ENCODE measurements at regions not wholly inside any gene's neighbourhood (a gene's known extent, or its start where the extent isn't known, plus 50 kb on each side); places are given as distances from the start of the nearest gene placed in this dataset.

DNA sequence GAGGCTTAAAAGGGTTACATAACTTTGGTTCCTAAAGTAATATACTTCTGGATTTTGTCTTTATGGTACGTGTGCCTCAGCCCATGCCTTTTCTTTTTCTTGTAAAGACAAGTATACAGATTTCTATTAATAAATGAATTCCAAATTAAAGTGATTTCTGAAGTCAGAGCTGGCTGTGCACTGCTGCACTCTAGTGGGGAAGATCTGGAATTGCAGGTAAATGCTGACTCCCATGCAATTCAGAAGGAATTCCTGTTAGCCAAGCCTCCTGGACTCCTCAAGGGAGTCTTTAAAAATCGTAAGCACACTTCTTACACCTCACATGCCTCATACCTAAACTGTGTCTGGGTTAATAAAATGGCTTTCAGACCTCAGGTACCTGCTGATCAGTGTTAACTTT, 118.4 kb upstream of the SLC7A1 start:
- TF ChIP-seq, protein P1, sequence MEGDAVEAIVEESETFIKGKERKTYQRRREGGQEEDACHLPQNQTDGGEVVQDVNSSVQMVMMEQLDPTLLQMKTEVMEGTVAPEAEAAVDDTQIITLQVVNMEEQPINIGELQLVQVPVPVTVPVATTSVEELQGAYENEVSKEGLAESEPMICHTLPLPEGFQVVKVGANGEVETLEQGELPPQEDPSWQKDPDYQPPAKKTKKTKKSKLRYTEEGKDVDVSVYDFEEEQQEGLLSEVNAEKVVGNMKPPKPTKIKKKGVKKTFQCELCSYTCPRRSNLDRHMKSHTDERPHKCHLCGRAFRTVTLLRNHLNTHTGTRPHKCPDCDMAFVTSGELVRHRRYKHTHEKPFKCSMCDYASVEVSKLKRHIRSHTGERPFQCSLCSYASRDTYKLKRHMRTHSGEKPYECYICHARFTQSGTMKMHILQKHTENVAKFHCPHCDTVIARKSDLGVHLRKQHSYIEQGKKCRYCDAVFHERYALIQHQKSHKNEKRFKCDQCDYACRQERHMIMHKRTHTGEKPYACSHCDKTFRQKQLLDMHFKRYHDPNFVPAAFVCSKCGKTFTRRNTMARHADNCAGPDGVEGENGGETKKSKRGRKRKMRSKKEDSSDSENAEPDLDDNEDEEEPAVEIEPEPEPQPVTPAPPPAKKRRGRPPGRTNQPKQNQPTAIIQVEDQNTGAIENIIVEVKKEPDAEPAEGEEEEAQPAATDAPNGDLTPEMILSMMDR (IDR thresholded peaks at IDR 0.05; ENCODE audit: insufficient read depth, low read length, poor library complexity, severe bottlenecking) = peak; percentile 75
- Histone ChIP-seq H3K36me3 (ENCODE audit: control insufficient read depth, insufficient read depth, low read length) (no peaks in the 10 kb centered on the region), H3K27me3 (replicated peaks; ENCODE audit: control insufficient read depth, insufficient read depth, low read length) (no peaks in the 10 kb centered on the region; the same call in none of the 2 replicates), H3K4me3 (replicated peaks; ENCODE audit: low read depth, low read length) (no peak overlapping the region)
- no peak for DNase-seq (ENCODE audit: extremely low read depth, insufficient read length)

DNA sequence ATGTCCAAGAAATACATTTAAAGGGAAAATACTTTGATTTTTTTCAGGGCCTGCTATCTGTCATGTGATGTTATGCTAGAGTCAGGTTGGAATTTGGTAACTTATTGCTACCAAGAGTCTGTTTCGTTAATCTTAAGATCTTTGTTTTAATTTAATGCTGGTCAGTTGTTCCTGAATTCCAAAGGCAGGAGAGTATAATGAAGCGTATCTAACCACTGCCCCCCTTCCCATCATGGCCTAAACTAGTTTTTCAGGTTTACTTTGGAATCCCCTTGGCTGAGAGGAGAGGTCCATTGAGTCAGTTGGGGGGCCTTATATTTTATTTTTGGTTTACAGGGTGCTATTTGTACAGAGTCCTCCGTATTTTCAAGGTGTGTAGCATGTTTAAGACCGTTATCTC, 116.3 kb upstream of the SLC7A1 start:
- Histone ChIP-seq H3K27me3 (replicated peaks; ENCODE audit: control insufficient read depth, insufficient read depth, low read length) (no peaks in the 10 kb centered on the region; the same call in none of the 2 replicates), H3K4me3 (replicated peaks; ENCODE audit: low read depth, low read length) (no peak overlapping the region), H3K36me3 (ENCODE audit: control insufficient read depth, insufficient read depth, low read length) (no peaks in the 10 kb centered on the region)
- TF ChIP-seq, protein P1 (IDR thresholded peaks at IDR 0.05; ENCODE audit: insufficient read depth, low read length, poor library complexity, severe bottlenecking) = no peak
- no peak for DNase-seq (ENCODE audit: extremely low read depth, insufficient read length)

DNA sequence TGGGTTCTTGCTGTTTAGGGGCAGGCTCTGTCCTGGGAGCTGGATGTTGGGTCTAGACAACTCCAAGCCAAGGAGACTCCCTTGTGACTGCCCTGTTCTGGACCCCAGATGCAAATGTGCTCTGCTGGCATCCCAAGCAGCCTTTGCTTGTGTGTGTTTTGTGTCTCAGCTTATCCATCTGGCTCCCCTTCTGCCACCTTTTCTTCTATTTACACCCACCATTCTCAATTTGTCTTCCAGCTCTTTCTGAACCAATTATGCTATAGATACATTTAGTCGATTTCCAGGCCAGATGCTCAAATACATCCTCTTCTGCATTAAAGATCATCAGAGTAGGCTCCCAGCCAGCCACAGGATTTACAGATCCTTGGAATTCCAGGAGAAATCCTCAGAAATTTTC, 115.0 kb upstream of the SLC7A1 start:
- Histone ChIP-seq H3K4me3 (replicated peaks; ENCODE audit: low read depth, low read length) (no peak overlapping the region), H3K36me3 (ENCODE audit: control insufficient read depth, insufficient read depth, low read length) (no peaks in the 10 kb centered on the region), H3K27me3 (replicated peaks; ENCODE audit: control insufficient read depth, insufficient read depth, low read length) (no peaks in the 10 kb centered on the region; the same call in none of the 2 replicates)
- DNase-seq (ENCODE audit: extremely low read depth, insufficient read length) = no peak
- TF ChIP-seq, protein P1 (IDR thresholded peaks at IDR 0.05; ENCODE audit: insufficient read depth, low read length, poor library complexity, severe bottlenecking) = no peak

DNA sequence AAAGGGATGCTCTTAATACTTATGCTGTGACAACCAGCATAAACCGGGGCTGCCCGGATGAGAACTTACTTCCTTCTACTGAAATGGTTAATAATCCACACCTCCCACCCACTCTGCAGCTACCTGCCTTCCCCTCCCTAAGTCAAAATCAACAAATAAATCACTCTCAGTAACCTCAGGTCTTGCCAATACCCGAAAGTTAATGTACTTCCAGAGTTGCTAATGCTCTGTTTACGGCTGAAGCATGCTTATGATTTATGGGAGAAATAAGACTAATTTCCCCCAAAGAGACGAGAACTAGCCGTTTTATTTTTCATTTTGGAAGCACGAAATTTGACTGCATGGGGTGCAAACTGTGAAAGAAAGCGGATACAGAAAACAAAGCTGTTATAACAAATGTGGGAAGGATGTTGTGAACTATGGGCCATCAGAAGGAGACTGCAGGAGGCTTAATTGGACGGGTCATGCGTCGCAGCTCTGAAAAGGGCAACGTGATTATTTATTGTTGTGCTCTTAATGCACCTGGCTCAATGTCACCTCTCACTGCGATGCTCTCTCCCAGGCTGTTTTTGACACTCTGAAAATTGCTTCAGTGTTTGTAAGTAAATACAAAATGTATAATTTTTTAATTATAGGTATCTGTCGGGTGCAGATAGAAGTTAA, 114.0 kb upstream of the SLC7A1 start:
- Histone ChIP-seq H3K36me3 (ENCODE audit: control insufficient read depth, insufficient read depth, low read length) (no peaks in the 10 kb centered on the region), H3K27me3 (replicated peaks; ENCODE audit: control insufficient read depth, insufficient read depth, low read length) (no peaks in the 10 kb centered on the region; the same call in none of the 2 replicates), H3K4me3 (replicated peaks; ENCODE audit: low read depth, low read length) (no peak overlapping the region)
- no peak for DNase-seq (ENCODE audit: extremely low read depth, insufficient read length)
- TF ChIP-seq, protein P1 (IDR thresholded peaks at IDR 0.05; ENCODE audit: insufficient read depth, low read length, poor library complexity, severe bottlenecking) = no peak

DNA sequence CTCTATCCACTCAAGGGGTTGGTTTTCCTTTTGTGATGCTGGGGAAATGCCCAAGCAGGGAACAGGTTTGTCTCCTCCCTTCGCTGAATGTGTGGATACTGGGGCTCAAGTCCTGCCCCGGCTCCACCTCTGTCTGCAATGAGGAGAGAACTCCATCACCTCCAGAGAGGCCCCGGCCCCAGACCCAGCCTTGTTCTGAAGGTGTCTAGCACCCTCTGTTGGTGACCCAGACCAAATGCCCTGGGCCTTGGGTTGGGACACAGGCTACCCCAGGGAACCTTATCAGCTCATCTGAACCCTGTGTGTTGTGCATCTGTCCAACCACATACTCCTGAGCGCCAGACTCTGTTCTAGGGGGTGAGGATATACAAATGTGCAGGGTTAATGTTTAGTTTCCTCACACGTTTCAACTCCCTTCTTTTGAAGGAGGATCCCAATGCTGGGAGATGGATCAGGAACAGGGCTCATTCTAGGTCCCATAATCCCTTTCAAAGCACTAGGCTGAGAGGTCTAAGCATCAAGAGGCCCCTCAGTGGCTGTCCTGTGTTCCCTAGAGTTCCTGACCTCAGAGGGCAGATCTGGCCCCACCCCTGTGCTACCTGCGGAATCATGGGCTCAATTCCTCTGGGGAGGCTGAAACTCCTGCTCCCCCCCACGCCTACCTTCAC, 112.5 kb upstream of the SLC7A1 start:
- no peak overlapping the region for H3K4me3 ChIP-seq (replicated peaks; ENCODE audit: low read depth, low read length)
- H3K27me3 ChIP-seq (replicated peaks; ENCODE audit: control insufficient read depth, insufficient read depth, low read length) = no peaks in the 10 kb centered on the region; the same call in none of the 2 replicates
- DNase-seq (ENCODE audit: extremely low read depth, insufficient read length) = no peak
- TF ChIP-seq, protein P1 (IDR thresholded peaks at IDR 0.05; ENCODE audit: insufficient read depth, low read length, poor library complexity, severe bottlenecking) = peak; percentile 88
- no peaks in the 10 kb centered on the region for H3K36me3 ChIP-seq (ENCODE audit: control insufficient read depth, insufficient read depth, low read length)

All from GM06990 (cell line).